Smooth muscle cell (in vitro differentiated cells): ENCODE measurements at regions not wholly inside any gene's neighbourhood (a gene's known extent, or its start where the extent isn't known, plus 50 kb on each side); places are given as distances from the start of the nearest gene placed in this dataset.

ENCODE experiments used
- DNase-seq: peaks from one replicate; lab custom pipeline; 2025; ENCODE audit not compliant: unreplicated experiment; lab: John Stamatoyannopoulos, UW
- H2AFZ ChIP-seq: fragments of 200-600 bp; sonication (generic); 2 replicates; pipeline ENCODE4 v1.6.0; 2016; ENCODE audit warnings: antibody characterized with exemption, low read depth, mild to moderate bottlenecking
- H3F3A ChIP-seq: fragments of 200-600 bp; sonication (generic); 2 replicates; pipeline ENCODE4 v1.6.0; 2017; ENCODE audit warnings: antibody characterized with exemption, low read depth
- H3K27ac ChIP-seq: fragments of 200-600 bp; sonication (generic); 2 replicates; pipeline ENCODE4 v1.5.1; 2016; ENCODE audit warnings: low read depth, mild to moderate bottlenecking
- H3K27me3 ChIP-seq: fragments of 200-600 bp; sonication (generic); 2 replicates; pipeline ENCODE4 v1.6.1; 2016; ENCODE audit warnings: low read depth, mild to moderate bottlenecking
- H3K36me3 ChIP-seq: fragments of 200-600 bp; sonication (generic); 2 replicates; pipeline ENCODE4 v1.5.1; 2016; ENCODE audit warnings: low read depth
- H3K4me1 ChIP-seq: fragments of 200-600 bp; sonication (generic); 2 replicates; pipeline ENCODE4 v1.5.1; 2016; ENCODE audit warnings: low read depth
- H3K4me2 ChIP-seq: fragments of 200-600 bp; sonication (generic); 2 replicates; pipeline ENCODE4 v1.6.0; 2016; ENCODE audit warnings: mild to moderate bottlenecking
- H3K4me3 ChIP-seq: fragments of 200-600 bp; sonication (generic); 2 replicates; pipeline ENCODE4 v1.5.1; 2016; ENCODE audit warnings: mild to moderate bottlenecking
- H3K79me2 ChIP-seq: fragments of 200-600 bp; sonication (generic); 2 replicates; pipeline ENCODE4 v1.6.0; 2016; ENCODE audit warnings: low read depth, mild to moderate bottlenecking
- H3K9ac ChIP-seq: fragments of 200-600 bp; sonication (generic); 2 replicates; pipeline ENCODE4 v1.6.0; 2016; ENCODE audit warnings: low read depth
- H3K9me3 ChIP-seq: fragments of 200-600 bp; sonication (generic); replicated peaks from 2 replicates; pipeline ENCODE4 v1.5.1; 2016; ENCODE audit warnings: low read depth
- H4K20me1 ChIP-seq: fragments of 200-600 bp; sonication (generic); 2 replicates; pipeline ENCODE4 v1.6.0; 2016; ENCODE audit warnings: low read depth
- WGBS: methylation state at CpG from one replicate; pipeline ENCODE4 v1.1.7; 2016; ENCODE audit warnings: low lambda C conversion rate; 5-methylcytosine and 5-hydroxymethylcytosine counted together
- TF ChIP-seq, protein P1 (sequence below): fragments of 200-600 bp; sonication (generic); IDR thresholded peaks from 2 replicates; pipeline ENCODE4 v1.5.1; 2017; ENCODE audit warnings: borderline replicate concordance, mild to moderate bottlenecking, antibody characterized with exemption; ENCODE audit not compliant: insufficient read depth, poor library complexity, severe bottlenecking

DNA sequence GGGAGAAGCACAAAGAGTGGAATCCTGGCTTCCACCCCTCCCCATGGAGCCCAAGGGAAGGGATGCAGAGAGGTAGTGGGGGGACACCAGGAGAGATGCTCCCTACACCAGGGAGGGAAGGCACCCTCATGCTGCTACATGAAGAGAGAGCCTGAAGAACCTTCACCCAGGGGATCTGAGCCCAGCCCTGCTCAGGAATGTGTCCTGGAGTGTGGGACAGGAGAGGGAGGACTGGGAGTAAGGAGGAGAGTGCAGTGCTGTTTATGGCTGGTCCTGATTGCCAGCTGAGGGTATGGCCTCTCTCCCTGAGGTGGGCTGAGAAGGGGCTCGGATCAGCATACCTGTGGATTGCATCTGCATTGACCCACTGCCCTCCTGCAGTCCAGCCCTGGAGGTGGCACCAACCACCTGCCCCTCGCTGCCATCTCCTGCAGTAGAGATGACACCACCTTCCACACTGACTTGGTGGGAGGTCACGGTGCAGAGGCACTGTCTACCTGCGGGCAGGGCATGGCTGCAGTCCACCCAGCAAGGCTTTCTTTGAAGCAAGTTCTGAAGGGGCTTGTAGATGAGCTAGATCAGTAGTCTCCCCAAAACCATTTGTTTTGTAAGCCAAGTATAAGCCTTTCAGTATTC, 114.9 kb upstream of the SLC25A48 start:
- Histone ChIP-seq H3K4me1 (peaks cover 19% of the 10 kb centered on the region), H3K9me3 (no peaks in the 10 kb centered on the region), H4K20me1 (no peaks in the 10 kb centered on the region), H3F3A (peaks cover 11% of the 10 kb centered on the region), H3K36me3 (no peaks in the 10 kb centered on the region), H3K79me2 (no peaks in the 10 kb centered on the region), H2AFZ (no peak overlapping the region), H3K27me3 (no peaks in the 10 kb centered on the region), H3K4me2 (peak overlapping the region; percentile 53), H3K4me3 (no peak overlapping the region), H3K9ac (no peak overlapping the region), H3K27ac (no peak overlapping the region)
- 88% methylated on average over 4 of the region's 4 CpGs for WGBS
- no peak for DNase-seq
- TF ChIP-seq, protein P1, sequence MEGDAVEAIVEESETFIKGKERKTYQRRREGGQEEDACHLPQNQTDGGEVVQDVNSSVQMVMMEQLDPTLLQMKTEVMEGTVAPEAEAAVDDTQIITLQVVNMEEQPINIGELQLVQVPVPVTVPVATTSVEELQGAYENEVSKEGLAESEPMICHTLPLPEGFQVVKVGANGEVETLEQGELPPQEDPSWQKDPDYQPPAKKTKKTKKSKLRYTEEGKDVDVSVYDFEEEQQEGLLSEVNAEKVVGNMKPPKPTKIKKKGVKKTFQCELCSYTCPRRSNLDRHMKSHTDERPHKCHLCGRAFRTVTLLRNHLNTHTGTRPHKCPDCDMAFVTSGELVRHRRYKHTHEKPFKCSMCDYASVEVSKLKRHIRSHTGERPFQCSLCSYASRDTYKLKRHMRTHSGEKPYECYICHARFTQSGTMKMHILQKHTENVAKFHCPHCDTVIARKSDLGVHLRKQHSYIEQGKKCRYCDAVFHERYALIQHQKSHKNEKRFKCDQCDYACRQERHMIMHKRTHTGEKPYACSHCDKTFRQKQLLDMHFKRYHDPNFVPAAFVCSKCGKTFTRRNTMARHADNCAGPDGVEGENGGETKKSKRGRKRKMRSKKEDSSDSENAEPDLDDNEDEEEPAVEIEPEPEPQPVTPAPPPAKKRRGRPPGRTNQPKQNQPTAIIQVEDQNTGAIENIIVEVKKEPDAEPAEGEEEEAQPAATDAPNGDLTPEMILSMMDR = no peak

- TF ChIP-seq, protein P1 = no peak
- Histone ChIP-seq H3K4me3 (no peak overlapping the region), H3F3A (peaks cover 16% of the 10 kb centered on the region), H3K4me1 (peaks cover 15% of the 10 kb centered on the region), H3K9ac (no peak overlapping the region), H2AFZ (no peak overlapping the region), H3K36me3 (no peaks in the 10 kb centered on the region), H3K4me2 (peak overlapping the region; percentile 53), H3K79me2 (no peaks in the 10 kb centered on the region), H3K27ac (peak overlapping the region; percentile 59), H3K9me3 (no peaks in the 10 kb centered on the region), H4K20me1 (no peaks in the 10 kb centered on the region), H3K27me3 (no peaks in the 10 kb centered on the region)
- no peak for DNase-seq
- WGBS = 26% methylated on average over 1 of the region's 1 CpG
Observed at GRCh38 chr5:135718651-135719050, 115.8 kb upstream of the SLC25A48 start.

DNA sequence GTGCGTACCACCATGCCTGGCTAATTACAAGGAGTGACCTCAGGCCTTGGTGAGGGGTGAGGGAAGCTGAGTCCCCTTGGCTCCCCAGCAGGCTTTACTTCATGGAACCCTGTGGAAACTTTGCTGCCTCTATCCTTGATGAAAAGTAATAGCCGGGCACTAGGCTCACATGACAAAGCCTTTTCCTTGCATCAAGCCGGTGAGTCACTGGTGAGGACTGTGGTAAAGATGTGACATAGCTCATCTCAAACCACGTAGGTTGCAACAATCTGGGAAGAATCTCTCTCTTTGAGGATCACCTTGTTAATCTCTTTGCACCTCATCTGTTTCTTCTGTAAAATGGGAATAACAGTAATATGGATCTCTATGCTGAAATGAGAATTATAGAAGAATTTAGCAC, 116.3 kb upstream of the SLC25A48 start:
- no peaks in the 10 kb centered on the region for H3K79me2 ChIP-seq
- H3K27me3 ChIP-seq = no peaks in the 10 kb centered on the region
- H3K4me2 ChIP-seq = peak overlapping the region; percentile 53
- DNase-seq = no peak
- WGBS = 25% methylated on average over 4 of the region's 4 CpGs
- H3K9me3 ChIP-seq = no peaks in the 10 kb centered on the region
- H2AFZ ChIP-seq = no peak overlapping the region
- TF ChIP-seq, protein P1 = no peak
- H3K4me3 ChIP-seq = no peak overlapping the region
- H4K20me1 ChIP-seq = no peaks in the 10 kb centered on the region
- H3F3A ChIP-seq = peaks cover 19% of the 10 kb centered on the region
- H3K27ac ChIP-seq = peak overlapping the region; percentile 59
- peaks cover 13% of the 10 kb centered on the region for H3K4me1 ChIP-seq
- H3K36me3 ChIP-seq = no peaks in the 10 kb centered on the region
- no peak overlapping the region for H3K9ac ChIP-seq
